ENCODE measurements at regions not wholly inside any gene's neighbourhood (a gene's known extent, or its start where the extent isn't known, plus 50 kb on each side); places are given as distances from the start of the nearest gene placed in this dataset.

- TF ChIP-seq CTCF (IDR thresholded peaks at IDR 0.05) (no peak), POLR2A (IDR thresholded peaks at IDR 0.05) (no peak)
- no peaks in the 10 kb centered on the region for H3K27me3 ChIP-seq
- intact Hi-C loops (cut with DNase I) = no loop called here
These were observed 241.2 kb downstream of the FAM76B start for GRCh38 chr11:95548416-95548815.

GRCh38 chr11:95547976-95548375 lies 241.6 kb downstream of the FAM76B start:
- DNase-seq = no peak
- H3K27me3 ChIP-seq = no peaks in the 10 kb centered on the region

More at GRCh38 chr11:95548416-95548815, 241.2 kb downstream of the FAM76B start:
- Histone ChIP-seq H3K4me3 (no peak overlapping the region), H3K27ac (no peak overlapping the region), H3K4me1 (peaks cover 0 to 15% (median 0%) of the 10 kb centered on the region in 3 donors), H3K9me3 (no peaks in the 10 kb centered on the region), H3K36me3 (no peaks in the 10 kb centered on the region)
- DNase-seq = no peak

DNA sequence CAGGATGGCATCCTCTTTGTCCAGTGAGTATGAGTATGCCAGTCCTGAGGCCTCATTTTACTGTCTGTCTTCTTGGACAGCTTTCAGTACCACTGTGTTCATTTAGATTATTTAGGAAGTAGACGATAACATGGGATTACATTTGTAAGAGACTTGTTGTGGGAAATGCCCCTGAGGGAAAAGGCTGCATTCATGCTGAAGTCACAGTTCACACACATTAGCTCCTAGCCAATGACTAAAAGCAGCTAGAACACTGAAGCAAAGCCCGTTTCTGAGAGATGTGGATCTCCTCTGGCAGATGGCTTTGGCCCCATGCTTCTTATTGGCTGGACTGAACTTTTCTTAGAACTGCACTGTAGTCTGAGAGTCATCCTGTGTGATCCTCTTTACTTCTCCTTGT lies 242.4 kb downstream of the FAM76B start:
- Histone ChIP-seq H3K36me3 (no peaks in the 10 kb centered on the region), H3K4me3 (no peak overlapping the region), H3K9me3 (no peaks in the 10 kb centered on the region), H3K27me3 (no peaks in the 10 kb centered on the region), H3K4me1 (peaks cover 0 to 15% (median 0%) of the 10 kb centered on the region in 3 donors), H3K27ac (no peak overlapping the region)
- intact Hi-C loops (cut with DNase I) = no loop called here
- DNase-seq = no peak
- WGBS, 2 donors = 33 to 45% methylated on average over 2 of the region's 2 CpGs
- TF ChIP-seq POLR2A (IDR thresholded peaks at IDR 0.05) (no peak), CTCF (IDR thresholded peaks at IDR 0.05) (no peak)

More at GRCh38 chr11:95547976-95548375, 241.6 kb downstream of the FAM76B start:
- peaks cover 0 to 15% (median 0%) of the 10 kb centered on the region in 3 donors for H3K4me1 ChIP-seq
- no peak overlapping the region for H3K27ac ChIP-seq
- no peak for TF ChIP-seq CTCF (IDR thresholded peaks at IDR 0.05)
- H3K36me3 ChIP-seq = no peaks in the 10 kb centered on the region
- H3K9me3 ChIP-seq = no peaks in the 10 kb centered on the region
- intact Hi-C loops (cut with DNase I) = no loop called here
- no peak overlapping the region for H3K4me3 ChIP-seq

DNA sequence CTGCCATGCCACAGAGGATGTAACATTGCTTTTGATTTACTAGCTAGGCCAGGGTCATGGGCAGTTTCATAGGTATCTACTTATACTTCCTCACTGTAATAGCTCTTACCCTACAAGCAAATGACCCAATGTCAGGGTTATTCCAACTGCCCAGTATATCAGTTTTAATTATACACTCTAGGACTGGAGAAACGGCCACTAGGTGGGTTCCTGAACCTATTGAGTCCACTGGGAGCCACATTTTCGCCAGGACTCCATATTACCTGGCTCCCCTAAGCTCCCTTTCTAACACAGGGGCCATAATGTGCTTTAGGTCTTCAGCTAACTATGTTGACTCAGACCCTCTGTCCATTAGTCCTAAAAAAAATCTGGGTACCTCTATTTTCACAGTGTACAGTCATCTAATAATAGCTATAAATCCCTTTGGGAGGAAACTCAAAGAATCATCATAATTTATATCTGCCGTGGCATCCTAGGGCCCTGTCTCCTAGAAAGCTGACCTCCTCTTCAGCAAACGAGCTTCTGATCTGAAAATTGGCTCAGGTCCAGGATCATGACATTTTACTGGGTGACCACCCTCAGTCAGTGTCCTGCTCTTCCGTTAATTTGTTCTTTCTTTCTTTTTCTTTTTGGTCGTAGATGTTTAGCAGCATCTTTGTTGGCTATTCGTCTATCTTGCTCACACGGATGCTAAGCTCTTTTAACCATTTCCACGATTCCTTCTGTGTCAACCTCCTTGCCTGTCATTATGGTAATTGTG lies 244.3 kb downstream of the FAM76B start:
- intact Hi-C loops (cut with DNase I) = no loop called here
- 78 to 86% methylated on average over 9 of the region's 9 CpGs for WGBS, 2 donors
- H3K36me3 ChIP-seq = no peaks in the 10 kb centered on the region
- no peak overlapping the region for H3K4me3 ChIP-seq
- H3K27ac ChIP-seq = no peak overlapping the region
- peaks cover 0 to 15% (median 0%) of the 10 kb centered on the region in 3 donors for H3K4me1 ChIP-seq
- no peak for DNase-seq
- no peaks in the 10 kb centered on the region for H3K27me3 ChIP-seq
- TF ChIP-seq CTCF (IDR thresholded peaks at IDR 0.05) (no peak), POLR2A (IDR thresholded peaks at IDR 0.05) (no peak)
- no peaks in the 10 kb centered on the region for H3K9me3 ChIP-seq

GRCh38 chr11:95544095-95544856 lies 245.3 kb downstream of the FAM76B start:
- 58 to 85% methylated on average over 2 of the region's 3 CpGs for WGBS, 2 donors
- TF ChIP-seq CTCF (IDR thresholded peaks at IDR 0.05) = no peak
- no peak for TF ChIP-seq POLR2A (IDR thresholded peaks at IDR 0.05)

More at GRCh38 chr11:95544095-95544856, 245.3 kb downstream of the FAM76B start:
- intact Hi-C loops (cut with DNase I) = no loop called here
- Histone ChIP-seq H3K27ac (no peak overlapping the region), H3K27me3 (no peaks in the 10 kb centered on the region), H3K4me1 (peaks cover 0 to 15% (median 0%) of the 10 kb centered on the region in 3 donors), H3K4me3 (no peak overlapping the region), H3K9me3 (no peaks in the 10 kb centered on the region), H3K36me3 (no peaks in the 10 kb centered on the region)
- no peak for DNase-seq

All from esophagus squamous epithelium (tissue), 5 donors.